NAMALWA (cell line): ENCODE measurements at regions not wholly inside any gene's neighbourhood (a gene's known extent, or its start where the extent isn't known, plus 50 kb on each side); places are given as distances from the start of the nearest gene placed in this dataset.

ENCODE experiments used
- DNase-seq: peaks from one replicate; pipeline ENCODE4 v3.0.0-alpha.2; 2015; ENCODE audit warnings: low spot score

DNA sequence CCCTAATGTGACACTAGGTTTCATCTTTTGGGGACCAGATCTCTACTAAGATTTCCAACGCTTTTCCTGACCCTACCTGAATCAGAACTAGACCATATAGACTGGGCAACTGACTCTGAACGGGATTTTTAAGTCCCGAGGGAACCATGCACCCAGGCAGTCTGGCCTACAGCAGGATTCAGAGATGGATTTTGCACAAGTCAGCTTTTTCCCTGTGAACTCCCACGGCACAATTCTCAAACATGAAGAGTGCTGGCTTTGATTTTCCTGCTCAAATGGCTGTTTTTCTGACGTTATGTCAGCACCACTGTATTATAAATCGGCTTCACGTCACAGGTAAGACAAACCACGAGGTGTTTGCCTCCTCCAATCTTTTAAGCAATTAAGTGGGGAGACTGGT, 409.1 kb downstream of the TCERG1L start:
- DNase-seq, result no peak

DNA sequence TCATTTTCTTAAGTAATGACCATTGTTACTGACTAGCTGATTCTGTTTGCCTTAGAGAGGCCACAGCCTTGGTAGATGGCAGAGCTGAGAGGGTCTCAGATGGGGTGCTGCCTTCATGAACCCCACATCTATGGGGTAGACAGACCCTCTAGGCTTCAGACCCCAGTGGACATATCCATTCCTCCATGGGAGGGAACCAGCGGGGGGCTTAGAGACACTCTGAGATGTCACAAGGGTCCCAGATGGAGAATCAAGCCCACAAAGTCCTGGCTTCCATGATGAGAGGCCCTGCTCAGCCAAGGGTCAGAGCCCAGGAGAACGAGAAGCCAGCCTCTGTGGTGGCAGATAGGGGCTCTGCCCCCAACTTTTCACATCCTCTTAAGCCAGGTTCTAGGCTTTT, 408.6 kb downstream of the TCERG1L start:
- DNase-seq, result no peak

DNA sequence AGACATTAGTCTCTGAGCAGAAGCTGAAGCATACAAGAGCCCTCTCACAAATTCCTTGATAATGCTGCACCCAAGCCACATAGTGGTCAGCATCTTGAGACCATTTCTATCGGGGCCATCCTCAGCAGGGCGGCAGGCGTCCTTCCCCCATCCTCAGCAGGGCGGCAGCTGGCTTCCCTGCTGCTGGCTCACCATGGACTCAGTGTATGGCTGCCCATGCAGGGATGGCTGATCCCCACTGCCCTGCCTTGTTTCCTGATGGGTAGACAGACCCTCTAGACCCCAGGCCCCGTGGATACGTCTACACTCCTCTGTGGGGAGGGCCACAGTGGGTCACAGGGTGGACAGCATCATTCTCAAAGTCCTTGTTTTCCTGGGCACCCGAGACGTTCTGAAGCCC, 406.8 kb downstream of the TCERG1L start:
- no peak for DNase-seq

DNA sequence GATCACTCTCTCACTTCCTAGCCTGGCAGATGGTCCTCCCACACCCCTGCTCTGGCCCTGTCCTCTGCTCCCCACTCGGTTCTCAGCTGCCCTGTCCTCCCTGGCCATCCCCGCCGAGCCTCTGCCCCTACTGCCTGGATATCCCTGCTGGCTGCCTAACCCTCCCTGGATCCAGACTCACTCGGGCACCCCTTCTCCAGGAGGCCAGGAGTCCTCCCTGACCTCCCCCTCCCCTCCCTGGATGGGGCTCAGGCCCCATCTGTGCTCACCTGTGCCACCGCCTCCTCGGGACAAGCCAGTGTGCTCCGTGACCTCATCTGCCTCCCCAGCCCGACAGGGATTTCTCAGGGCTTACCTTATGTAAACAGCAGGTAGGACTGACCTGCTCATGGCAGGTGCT, 406.1 kb downstream of the TCERG1L start:
- DNase-seq, result no peak

DNA sequence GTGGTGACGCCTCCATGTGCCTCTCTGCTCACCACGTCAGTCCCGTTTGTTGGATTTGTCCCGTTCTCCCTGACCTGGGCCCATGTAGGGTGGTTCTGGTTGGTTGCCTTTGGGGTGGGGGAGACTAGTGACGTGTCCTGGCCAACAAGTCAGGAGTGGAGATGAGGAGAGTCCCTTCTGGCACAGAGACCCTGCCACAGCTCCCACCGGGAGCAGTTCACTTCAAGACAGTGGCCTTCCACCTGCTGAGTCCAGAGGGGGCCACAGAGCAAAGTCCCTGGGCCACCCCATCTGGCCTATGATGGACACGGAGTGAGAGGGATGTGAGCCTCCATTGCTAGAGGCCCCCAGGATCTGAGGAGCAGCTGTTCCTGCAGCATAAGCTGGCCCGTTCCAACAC, 405.6 kb downstream of the TCERG1L start:
- no peak for DNase-seq

DNA sequence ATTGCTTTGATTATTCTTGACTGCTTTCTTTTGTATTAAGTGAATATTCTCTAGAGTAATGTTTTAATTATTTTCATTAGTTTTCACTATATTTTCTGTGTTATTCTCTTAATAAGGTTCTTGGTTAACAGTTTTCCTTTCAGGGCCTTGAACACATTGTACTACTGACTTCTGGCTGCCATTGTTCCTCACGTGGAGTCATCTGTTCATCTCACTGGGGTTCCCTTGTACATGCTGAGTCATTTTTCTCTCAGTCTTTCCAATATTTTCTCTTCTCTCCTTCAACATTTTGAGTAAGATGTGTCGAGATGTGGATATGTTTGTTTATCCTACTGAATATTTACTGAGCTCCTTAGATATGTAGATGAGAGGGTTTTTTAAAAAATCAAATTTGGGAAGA, 400.7 kb downstream of the TCERG1L start:
- no peak for DNase-seq

DNA sequence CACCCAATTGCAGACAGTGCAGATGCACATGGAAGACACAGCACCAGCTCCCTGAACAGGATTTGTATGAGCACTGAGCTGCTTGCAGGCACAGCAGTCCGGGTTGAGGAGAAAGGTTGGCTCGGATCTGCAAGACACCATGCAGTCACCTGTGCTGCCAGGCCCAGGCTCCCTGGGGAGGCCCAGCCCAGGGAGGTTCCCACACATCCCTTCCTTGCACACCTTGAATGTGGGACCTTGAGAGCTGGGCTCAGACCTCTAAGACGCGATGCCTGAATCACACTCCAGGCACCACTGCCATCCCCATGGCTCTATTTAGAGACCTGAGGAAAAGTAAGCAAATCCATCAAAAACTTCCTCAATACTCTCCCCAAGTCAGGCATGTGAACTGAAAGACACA, 397.7 kb downstream of the TCERG1L start:
- no peak for DNase-seq

DNA sequence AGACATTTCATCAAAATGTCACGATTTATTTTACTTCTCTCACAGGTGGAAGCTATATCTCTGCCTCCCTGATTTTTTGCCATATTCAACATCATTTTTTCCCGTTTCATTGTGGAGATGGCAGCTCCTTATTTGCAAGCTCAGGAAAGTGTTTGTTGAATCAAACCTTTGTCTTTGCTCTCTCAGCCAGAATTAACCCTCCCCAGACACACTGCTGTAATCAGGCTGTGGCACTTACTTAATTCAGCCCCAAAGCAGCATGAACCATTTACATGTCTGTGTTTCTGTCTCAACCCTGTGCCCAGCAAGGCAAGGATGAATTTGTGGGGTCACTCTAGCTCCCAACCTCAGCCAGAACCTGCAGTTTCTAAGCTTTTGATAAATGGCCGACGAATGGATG, 397.2 kb downstream of the TCERG1L start:
- DNase-seq, result no peak

DNA sequence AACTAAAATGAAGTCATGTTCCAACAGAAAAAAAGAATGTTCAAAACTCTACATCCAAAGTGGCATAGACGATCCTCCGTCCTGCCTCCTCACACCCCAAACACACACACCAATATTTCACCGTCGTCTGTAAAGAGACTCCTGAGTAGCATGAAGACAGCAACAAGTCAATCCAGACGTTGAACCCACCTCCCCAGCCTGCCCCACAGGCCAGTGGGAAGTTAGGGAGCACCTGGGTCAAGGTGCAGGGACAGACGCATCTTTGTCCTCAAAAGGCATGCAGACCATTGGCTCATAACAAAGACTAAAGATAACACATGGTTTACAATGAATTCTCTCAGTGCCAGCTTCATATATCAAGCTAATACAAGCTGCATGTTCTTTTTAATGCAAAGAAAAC, 396.5 kb downstream of the TCERG1L start:
- no peak for DNase-seq

DNA sequence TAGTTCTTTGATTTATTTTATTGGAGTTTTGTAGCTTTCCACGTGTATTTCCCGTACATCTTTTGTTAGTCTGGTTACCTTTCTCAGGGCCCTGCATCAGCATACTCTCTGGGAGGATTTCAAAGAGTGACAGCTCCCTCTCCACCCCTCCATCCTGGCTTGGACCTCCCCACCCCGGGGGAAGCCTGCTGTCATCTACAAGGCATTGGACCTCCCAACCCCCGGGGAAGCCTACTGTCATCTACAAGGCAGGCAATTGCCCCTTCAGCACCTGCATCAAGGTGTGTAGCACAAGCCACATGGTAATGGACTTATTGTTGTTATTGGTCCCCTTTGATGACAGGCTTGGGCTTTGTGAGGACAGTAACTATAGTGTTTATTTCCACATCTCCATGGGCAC, 390.1 kb downstream of the TCERG1L start:
- no peak for DNase-seq

DNA sequence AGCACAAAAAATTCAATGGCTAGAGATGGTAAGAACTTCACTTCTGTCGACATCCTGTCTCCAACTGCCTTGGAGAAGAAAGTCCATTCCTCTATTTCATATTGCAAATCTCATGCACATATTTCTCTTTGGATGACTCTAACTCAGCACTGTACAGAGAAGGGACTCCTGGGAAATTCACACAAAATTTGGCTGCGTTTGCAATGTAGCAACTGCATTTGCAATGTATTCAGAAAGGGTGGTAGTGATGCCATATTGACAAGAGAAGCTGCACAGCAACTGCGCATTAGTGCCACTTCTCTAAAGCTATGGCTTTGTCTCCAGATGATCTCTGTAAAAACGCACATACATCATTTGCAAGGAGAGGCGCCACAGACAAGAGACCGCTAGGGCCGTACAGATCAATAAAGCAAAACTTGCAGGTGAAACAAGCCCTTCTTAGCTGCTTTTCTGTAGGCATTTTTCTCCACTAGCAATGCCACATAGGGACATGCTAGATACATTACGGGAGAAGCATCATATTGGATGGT, 389.5 kb downstream of the TCERG1L start:
- no peak for DNase-seq

DNA sequence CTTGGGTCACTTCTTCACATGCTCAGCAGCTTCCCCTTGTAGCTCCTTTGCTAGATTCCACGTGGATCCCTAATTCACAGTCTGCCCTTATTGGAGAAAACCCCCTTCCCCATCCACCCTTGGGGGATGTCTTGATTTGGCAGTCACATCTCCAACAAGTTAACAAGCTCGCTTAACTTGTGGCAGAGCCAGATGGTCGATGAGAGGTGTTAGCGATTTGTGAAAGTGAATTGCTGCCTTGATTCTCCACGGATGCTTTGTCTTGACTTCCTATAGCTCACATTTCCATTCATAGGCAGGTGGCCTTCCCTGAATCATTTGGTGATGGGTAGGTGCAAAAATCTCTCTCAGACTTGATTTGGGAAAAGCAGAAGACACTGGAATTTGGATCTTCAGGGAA, 387.9 kb downstream of the TCERG1L start:
- no peak for DNase-seq

DNA sequence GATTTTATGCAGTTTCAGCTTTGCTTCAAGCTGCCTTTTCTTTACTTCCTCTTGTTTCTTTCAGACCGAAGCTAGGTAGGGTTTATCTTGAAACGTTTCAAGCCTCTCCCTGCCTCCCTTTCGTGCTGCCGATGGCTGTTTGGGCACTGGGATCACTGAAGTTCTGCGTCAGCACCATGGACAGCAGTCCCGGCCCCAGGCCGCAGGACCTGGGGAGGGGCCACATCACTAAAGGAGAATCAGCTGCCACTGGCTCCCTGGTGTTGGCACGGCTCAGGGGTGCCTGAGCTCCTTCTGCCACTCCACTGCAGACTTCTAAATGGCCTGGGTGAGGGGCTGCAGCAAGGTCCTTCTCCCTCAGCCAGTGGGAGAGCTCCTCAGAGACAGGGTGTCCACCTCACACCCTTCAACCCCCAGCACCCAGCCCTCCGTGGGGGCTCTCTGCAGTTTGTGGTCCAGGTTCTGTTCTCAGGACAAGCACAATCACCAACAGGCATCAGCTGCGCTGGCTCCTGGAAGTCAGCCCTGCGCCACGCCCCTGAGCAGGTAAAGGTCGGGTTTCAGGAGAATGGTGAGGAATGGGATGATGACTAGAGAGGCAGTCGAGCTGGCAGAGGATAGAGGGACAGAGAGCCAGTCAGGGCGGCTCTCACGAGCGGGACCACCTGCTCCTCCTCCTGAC, 387.2 kb downstream of the TCERG1L start:
- DNase-seq, result no peak

DNA sequence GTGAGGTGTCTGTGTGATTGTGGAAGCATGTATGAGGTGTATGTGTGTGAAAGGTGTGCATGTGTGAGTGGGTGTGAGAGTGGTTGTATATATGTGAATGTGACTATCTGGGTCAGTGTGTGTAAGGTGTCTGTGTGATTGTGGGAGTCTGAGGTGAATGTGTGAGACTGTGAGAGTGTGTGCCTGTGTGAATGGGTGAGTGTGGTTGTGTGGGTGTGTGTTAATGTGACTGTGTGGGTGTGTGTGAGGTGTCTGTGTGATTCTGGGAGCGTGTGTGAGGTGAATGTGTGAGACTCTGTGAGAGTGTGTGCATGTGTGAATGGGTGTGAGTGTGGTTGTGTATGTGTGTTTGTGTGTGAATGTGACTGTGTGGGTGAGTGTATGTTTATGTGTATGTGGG, 385.1 kb downstream of the TCERG1L start:
- no peak for DNase-seq

DNA sequence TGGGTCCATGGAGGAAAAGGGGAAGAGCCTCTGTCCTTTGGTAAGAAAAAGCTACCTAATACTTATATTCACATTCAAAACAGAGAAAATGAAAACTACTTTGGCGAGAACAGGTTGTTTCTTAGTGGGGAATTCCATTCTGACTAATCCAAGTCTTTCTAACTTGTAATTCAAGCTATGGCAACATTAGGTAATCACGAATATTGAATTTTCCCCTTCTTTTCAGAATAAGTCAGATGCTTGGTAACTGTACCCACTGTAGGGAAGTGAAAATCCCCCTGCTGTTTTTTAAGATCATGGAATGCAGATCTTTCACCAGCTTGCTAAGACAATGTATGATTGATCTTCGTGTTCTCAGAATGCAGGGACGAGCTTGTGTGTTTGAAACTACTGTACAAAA, 384.4 kb downstream of the TCERG1L start:
- no peak for DNase-seq

DNA sequence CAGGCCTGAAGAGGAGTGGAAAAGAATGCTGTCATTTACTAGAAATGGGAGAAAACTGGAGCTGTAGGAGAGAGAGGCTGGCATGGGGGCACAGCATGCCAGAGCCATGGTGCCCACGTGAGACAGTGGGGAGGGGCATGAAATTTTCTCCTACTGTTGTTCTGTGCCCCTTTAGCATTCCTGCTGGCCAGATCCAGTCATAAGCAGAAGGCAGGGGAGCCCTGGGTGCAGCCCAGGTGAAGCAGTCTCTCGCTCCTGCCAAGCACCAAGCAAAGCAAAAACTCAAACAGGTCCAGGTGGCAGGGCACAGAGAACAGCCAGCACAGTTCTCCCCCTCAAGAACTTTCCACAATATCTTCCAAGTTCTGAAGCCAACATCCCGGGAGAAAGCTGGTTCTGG, 383.2 kb downstream of the TCERG1L start:
- DNase-seq, result no peak

DNA sequence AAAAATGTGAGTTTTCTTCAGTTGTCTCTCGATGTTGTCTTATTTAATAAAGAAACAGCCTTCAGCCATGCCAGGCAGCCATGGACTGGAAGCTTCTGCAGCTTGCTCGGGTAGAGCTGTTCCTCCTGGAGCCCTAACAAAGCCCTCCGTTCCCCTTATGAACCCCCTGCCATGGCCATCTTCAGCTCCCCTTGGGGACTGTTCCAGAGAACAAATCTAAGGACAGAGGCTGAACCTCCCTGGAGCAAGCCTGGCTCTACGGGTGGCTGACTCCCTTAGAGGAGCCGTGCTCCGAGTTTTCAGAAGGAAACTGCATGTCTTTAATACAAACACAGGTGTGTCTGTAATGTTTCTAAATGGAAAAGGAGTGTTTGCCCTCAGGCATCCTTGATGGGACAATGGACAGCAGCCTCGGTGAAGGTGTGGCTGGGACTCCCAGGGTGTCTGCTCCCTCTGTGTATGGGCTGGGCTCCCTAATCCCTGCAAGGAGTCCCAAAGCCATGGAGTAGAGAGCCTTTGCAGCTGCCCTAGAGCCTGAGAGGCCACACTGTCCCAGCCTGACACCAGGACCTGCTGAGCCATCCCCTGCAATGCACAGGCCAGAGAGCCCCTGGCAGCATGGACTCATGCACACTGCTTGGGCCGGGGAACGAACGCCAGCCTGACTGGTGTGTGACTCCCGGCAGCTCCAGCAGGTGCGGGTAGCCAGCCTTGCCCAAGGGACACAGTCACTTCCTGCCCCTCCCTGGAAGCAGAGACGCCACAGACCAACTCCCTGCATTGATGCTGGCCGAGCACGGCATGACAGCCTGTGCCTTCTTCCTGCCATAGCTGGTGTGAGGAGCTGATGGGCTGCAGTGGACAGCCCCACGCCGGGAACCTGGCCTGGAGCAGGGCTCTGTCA, 381.8 kb downstream of the TCERG1L start:
- no peak for DNase-seq

DNA sequence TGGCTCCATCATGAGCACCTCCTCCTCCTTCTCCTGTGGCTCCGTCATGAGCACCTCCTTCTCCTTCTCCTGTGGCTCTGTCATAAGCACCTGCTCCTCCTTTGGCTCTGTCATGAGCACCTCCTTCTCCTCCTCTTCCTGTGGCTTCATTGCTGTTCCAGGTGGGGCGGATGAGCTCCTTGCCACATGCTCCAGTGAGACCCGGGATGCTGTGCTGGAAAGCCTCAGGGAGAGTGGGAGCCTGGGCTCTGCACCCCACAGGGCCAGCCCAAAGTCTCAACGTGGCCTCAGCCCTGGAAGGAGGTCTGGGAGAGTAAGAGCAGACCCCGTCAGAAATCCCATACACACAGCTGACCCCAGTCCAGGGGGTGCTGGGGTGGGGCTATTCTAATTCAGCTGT, 380.7 kb downstream of the TCERG1L start:
- no peak for DNase-seq

DNA sequence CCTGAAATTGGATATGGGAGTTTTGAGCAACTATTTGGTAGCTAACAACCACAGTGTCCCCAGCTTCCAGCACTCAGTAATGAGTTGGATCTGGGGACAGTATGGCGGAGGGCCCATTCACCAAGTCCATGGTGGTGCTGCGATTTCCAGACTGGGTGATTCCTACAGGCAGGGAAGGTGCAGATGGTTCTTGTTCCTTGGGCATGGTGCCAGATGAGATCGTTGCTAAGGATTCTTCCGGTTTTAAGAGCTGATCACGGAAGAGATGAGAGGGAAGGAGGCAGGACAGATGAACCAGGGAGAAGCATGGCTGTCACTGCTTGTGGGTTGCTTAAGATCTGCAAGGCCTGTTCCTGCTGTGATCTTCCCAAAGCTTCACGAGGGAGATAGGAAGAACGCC, 380.3 kb downstream of the TCERG1L start:
- DNase-seq, result no peak

DNA sequence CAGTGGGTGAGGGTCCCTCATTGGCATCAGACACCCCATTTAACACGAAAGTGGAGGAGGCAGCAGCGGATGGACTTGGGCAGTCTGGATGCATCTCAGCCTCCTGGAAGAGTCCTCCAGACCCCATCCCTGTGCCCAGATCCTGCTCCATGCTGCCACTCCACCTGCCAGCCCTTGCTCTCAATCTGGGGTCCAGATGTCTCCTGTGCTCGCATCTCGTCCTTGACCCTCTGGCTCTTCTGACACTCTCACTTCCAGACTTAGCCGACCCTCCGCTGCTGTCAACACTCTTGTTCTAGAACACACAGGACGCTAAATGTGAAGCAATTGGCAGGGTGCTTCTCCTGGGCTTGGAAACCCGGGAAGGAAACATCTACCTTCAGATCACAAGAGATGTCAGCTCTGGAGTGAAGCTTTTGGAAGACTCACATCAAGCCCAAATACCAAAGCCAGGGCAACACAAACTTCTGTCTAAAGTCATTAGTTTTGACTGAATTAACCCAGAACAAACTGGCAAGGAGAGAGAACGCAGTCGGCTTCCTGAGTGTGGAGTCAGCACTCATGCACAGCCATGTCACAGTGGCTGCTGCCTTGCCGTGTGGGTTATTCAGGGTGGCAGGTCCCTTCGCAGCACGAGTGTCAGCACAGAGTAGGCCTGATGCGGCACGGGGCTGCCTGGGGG, 379.1 kb downstream of the TCERG1L start:
- DNase-seq, result no peak

DNA sequence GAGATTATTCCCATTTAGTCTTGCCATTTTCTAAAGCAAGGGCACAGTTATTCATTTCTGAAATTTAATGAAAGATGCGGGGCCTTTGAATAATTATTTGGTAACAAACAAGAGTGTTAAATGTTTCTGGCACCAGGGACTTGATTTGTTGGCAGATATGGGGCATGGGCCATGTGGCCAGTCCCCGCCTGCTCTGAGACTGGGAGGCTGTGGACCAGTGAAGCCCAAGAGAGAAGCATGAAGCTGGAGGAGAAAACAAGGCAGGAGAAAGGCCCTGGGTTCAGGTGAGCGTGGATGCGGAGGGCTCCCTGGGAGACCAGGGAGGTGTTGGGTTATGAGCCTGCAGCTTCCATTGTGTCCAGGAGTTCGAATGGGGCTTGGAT, 378.5 kb downstream of the TCERG1L start:
- DNase-seq, result no peak

DNA sequence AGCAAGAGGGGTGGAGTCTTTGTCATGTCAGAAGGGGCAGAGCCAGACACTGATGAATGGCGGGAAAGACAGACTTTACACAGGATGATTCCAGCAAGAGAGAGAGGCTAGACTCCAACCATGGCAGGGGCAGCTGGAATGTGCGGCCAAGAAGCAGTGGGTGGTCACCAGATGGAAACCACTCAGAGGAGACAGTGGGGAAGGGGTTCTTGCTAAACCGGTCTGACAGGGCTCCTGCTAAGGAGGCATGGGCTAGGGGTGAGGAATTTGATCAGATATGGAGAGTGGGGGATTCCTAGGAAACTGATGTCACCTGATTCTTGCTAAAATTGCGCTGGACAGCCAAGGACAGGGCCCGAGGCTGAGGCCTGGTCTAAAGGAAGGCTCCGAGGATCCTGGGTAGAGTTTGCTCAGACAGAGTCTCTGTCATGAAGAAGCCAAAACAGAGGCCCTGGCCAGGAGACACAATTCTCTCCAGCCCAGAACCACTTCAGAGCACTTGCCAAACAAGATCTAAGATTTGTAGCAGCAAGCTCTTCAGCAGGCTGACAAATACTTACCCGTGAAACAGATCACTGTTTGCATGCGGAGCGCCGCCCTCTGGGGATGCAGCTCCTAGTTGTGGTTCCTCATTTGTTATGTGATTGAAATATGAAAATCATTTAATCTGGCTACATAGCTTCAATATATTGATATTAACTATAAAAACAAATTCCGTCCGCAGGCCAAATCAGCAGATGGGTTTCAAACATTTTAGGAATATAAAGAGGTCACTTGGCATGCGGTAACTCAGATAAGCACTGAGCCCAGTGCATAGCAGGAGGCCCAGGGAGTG, 377.0 kb downstream of the TCERG1L start:
- no peak for DNase-seq
